CD4-positive, alpha-beta T cell treated with Interleukin-4 for 1 hour (primary cell): ENCODE measurements at regions not wholly inside any gene's neighbourhood (a gene's known extent, or its start where the extent isn't known, plus 50 kb on each side); places are given as distances from the start of the nearest gene placed in this dataset.
"Not testable (repeated sequence)": the region's sequence is repeated elsewhere in the genome, so short reads cannot be mapped to it uniquely, and the experiment has no call there.

Experiments used
- DNase-seq, 2 donors: peaks; one replicate each; pipeline ENCODE4 v3.0.0-alpha.2; 2020 to 2022

- DNase-seq: not testable (repeated sequence)
These were observed 60.5 kb downstream of the GOLGA6L22 start for GRCh38 chr15:22519213-22519612.

DNA sequence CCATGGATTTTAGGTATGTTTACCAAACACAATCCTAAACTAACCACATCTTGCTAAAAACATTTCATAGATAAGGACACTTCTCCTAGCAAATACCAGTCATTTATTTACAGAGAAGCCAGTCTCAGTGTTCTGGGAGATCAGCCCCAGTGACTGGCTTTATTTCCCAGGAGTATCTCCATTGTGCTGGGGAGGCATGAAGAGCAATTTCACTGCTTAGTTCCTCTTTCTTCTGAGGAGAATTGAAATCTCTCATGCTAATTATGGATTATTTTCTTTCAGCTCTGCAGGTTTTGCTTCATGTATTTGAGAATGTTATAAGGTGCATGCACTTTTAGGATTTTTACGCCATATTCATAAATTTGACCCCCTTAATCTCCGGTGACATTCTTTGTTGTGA lies 67.8 kb downstream of the GOLGA6L22 start:
- not testable (repeated sequence) for DNase-seq

DNA sequence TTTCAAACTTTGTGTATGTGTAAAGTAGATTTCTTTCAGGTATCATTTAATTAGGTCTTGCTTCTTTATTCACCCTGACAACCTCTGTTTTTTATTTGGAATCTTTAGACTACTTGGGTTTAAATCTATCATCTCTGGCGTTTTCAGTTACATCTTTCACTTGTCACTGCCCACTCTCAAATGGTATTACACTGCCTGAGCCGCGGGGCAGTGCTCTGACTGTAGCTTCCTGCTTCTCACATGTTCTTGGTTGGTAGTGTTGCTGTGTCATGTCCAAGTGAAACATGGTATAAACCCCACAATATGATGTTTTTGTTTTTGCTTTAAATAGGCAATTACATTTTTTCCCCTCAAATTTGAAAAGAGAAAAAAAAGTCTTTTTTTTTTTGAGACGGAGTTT lies 68.3 kb downstream of the GOLGA6L22 start:
- DNase-seq: not testable (repeated sequence)

- DNase-seq: not testable (repeated sequence)
These were observed 70.5 kb downstream of the GOLGA6L22 start for GRCh38 chr15:22529200-22529599.

GRCh38 chr15:22559701-22560100 lies 101.0 kb downstream of the GOLGA6L22 start:
- not testable (repeated sequence) for DNase-seq

- DNase-seq: not testable (repeated sequence)
These were observed 103.0 kb downstream of the GOLGA6L22 start for GRCh38 chr15:22561716-22562115.

DNA sequence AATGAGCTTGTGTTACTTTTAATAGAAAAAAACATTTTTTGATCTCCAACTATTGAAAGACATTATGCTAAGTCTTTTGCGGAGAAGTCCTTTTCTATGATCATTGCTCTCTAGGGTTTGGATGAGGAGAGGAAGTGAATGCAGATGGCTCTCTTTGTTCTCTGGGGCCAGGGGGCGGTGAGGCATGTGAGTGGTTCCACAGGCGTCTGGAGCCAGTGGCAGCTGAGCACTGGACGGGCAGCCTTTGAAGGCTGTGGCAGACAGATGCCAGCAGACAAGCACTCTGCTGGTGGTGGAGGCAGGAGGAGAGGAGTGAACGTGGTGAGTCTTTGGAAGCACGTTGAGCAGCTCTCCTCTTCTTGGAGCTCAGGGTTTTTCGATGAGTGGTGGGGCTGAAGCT lies 107.8 kb downstream of the GOLGA6L22 start:
- DNase-seq: not testable (repeated sequence)

GRCh38 chr15:22569486-22569885 lies 110.8 kb downstream of the GOLGA6L22 start:
- not testable (repeated sequence) for DNase-seq

GRCh38 chr15:22572152-22572735 lies 113.5 kb downstream of the GOLGA6L22 start:
- not testable (repeated sequence) for DNase-seq

DNA sequence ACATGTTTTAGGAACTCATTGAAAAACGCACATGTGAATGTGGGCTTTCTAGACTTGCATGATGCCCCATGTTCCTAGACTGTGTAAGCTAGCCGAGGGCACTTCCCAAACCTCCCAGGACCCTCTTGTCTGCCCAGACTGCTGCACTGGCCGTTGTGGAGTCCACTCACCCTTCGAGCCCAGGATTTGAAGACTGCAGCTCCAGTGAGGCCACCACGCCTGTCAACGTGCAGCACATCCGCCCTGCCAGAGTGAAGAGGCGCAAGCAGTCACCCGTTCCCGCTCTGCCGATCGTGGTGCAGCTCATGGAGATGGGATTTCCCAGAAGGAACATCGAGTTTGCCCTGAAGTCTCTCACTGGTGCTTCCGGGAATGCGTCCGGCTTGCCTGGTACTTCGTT lies 114.1 kb downstream of the GOLGA6L22 start:
- DNase-seq: not testable (repeated sequence)

DNA sequence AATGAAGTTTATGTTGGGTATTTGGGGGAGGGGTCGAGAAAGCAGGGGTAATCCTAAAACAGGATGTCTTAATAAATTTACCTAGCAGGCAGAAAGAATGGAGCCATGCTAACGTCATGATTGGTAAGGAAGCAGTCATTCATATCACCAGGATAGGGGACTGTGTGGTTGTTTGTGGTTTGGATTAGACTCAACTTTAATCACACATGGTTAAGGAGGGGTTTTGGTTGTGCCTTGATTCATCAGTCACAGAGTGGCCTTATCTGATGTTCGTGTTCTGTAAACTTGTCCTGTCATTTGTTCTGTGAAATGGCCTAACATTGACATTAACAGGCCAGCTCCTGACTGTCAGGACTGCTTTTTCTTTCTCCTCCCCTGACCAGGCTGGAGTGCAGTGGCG lies 119.1 kb downstream of the GOLGA6L22 start:
- DNase-seq: not testable (repeated sequence)

DNA sequence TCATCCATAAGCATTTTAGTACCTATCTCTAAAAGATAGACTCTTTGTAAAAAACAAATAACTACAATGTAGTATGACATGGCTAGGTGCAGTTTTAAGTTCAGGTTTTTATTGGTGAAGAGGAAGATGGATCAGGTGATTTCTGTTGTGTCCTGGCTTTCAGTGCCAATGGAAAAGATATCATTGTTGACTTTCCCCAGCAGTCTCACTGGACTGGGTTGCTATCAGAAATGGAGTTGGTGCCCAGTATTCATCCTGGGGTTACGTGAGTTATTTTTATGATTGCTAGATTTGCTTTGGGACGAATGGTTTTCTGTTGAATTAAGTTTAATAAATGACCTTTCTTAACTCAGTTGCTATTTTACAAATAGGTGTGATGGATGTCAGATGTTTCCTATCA lies 120.5 kb downstream of the GOLGA6L22 start:
- not testable (repeated sequence) for DNase-seq

DNA sequence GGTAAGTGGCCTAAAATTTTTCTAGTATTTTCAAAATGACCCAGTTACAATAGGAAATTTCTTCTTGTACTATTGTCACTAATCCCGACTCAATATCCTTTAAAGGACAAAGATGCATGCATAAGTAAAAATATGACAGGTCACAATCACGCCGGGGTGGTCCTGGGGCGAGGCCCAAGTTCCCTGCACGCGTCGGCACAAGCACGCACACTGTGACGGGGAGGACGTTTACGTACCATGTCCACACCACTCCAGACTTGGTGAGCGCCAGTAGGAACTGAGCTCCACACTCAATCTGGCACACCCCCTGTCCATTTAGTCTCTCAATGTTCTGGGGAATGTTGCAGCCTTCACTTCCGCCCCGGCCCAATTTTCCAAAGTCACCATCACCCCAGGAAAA lies 128.7 kb downstream of the GOLGA6L22 start:
- DNase-seq: not testable (repeated sequence)

GRCh38 chr15:22598552-22598951 lies 139.8 kb downstream of the GOLGA6L22 start:
- not testable (repeated sequence) for DNase-seq

- DNase-seq: not testable (repeated sequence)
These were observed 141.0 kb downstream of the GOLGA6L22 start for GRCh38 chr15:22599526-22600320.

DNA sequence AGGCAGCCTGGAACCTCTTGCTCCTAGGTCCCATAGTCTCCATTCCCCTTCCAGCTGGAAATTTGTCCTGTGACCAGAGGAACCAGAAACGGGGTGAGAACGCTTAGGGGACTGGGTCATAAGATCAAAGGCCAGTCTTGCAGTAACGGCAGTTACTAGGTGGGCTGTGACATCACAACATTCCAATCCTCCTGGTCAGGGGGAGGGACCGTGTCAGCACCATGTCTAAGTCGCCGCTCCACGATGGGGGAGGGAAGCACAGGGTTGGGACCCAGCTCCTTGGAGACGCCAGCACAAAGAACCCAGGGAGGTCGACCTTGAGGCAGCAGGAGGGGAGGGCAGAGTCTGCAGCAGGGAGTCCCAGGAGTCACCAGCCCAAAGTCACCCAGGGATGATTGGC lies 158.3 kb downstream of the GOLGA6L22 start:
- DNase-seq: not testable (repeated sequence)

- not testable (repeated sequence) for DNase-seq
These were observed 154.7 kb upstream of the NIPA1 start for GRCh38 chr15:22631789-22632188.

DNA sequence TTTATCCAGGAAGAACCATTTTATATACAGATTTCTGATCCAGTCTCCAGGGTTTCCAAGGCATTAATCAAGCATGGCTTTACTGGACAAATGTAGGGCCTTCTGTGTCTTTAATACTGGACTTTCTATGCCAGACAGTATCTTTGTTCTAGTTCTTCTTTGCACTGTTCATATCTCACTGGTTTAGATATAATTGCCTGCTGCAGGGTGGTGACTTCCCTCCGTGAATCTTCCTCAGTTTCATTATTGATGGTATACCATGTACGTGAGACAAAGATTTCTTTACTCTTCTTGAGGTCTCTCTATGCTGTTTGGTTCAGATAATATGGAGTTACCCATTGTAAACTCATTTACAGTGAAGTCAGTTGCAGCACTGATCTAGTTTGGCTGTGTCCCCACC lies 146.5 kb upstream of the NIPA1 start:
- DNase-seq: not testable (repeated sequence)

DNA sequence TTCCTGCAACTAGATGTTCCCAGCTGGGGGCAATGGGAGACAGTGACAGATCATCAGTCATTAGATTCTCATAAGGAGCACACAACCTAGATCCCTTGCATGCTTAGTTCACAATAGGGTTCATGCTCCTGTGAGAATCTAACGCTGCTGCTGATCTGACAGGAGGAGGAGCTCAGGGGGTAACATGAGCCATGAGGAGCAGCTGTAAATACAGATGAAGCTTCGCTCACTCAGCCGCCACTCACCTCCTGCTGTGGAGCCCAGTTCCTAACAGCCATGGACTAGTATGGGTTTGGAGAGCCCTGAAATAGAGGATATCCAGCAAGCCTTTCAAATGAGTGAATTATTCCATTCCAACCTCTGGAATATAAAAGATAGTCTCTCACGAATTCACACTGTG lies 137.0 kb upstream of the NIPA1 start:
- DNase-seq: not testable (repeated sequence)

- DNase-seq: not testable (repeated sequence)
These were observed 135.3 kb upstream of the NIPA1 start for GRCh38 chr15:22651179-22651578.

DNA sequence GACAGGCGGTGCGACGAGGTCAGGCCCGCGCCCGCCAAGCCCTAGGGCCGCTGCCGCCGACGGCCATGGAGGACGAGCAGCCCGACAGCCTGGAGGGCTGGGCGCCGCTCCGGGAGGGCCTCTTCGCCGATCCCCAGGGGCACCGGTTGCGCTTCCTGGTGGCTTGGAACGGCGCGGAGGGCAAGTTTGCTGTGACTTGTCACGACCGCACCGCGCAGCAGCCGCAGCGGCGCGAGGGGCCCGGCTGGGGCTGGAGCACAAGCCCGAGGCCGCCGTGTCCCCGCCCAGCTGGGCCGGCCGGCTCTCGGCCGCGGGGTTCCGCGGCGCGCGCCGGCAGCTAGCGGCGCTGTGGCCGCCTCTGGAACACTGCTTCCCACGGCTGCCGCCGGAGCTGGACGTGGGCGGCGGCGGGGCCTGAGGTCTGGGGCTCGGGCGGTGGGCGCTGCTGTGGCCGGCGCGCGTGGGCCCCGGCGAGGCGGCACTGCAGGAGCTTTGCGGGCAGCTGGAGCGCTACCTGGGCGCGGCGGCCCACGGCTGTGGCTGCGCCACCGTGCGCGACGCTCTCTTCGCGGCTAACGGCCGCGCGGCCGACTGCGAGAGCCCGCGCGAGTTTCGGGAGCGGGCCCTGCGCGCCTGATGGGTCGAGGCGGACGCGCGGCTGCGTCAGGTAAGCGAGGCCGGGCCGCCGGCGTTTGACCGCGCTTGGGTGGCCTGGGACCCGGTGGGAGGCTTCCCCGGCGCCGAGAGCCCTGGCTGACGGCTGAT lies 122.0 kb upstream of the NIPA1 start:
- peak; percentile 29 to 40 for DNase-seq

DNA sequence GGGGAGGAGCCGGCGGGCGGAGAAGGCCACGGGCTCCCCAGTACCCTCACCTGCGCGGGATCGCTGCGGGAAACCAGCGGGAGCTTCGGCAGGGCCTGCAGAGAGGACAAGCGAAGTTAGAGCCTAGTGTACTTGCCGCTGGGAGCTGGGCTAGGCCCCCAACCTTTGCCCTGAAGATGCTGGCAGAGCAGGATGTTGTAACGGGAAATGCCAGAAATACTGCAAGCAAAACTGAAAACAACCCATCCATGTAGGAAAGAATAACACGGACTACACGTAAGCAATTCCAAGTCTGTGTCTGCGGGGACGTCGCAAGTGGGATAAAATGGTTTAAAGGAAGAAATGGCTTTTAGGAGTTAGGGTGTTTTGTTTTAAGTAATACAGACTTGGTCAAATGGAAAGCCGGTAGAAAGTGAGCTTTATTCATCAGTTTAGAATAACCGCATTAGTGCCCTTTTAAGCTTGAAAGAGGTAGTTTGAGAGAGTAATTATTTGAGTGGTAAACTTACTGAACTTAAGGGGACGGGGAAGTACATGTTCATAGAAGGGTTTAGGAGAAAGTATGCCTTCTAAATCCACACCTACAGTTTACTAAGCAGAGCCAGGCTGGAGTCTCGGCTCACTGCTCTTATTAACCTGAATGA lies 121.3 kb upstream of the NIPA1 start:
- DNase-seq: peak in 1 of 2 donors; percentile 15

- peak in 1 of 2 donors; percentile 46 for DNase-seq
These were observed 120.7 kb upstream of the NIPA1 start for GRCh38 chr15:22665711-22666110.
